ENCODE measurements at regions not wholly inside any gene's neighbourhood (a gene's known extent, or its start where the extent isn't known, plus 50 kb on each side); places are given as distances from the start of the nearest gene placed in this dataset.

- H3K9me3 ChIP-seq (ENCODE audit: control insufficient read depth in 2 of 3, insufficient read depth in 1 of 3, low read length in 3 of 3): no peaks in the 10 kb centered on the region
- no peaks in the 10 kb centered on the region for H3K4me1 ChIP-seq (ENCODE audit: control insufficient read depth in 2 of 3, insufficient read depth in 2 of 3, low read depth in 1 of 3, low read length in 3 of 3)
- intact Hi-C loops (cut with DNase I): no loop called here
- TF ChIP-seq CTCF (IDR thresholded peaks at IDR 0.05; ENCODE audit: borderline replicate concordance, extremely low read depth, insufficient read depth): no peak
- DNase-seq (no peak), FAIRE-seq (no peak)
- no peak overlapping the region for H3K27ac ChIP-seq (ENCODE audit: low read depth in 2 of 2, low read length in 2 of 2)
- H3K36me3 ChIP-seq (ENCODE audit: control insufficient read depth in 2 of 3, insufficient read depth in 3 of 3, low read length in 3 of 3): no peaks in the 10 kb centered on the region
- no peak overlapping the region for H3K4me3 ChIP-seq (ENCODE audit: low read length in 3 of 3)
- H3K9ac ChIP-seq (ENCODE audit: low read length in 3 of 3): no peak overlapping the region
- H3K27me3 ChIP-seq (ENCODE audit: control insufficient read depth, insufficient read depth, low read length): no peaks in the 10 kb centered on the region
Measured at GRCh38 chr12:39071611-39072010, 166.2 kb upstream of the CPNE8 start.

DNA sequence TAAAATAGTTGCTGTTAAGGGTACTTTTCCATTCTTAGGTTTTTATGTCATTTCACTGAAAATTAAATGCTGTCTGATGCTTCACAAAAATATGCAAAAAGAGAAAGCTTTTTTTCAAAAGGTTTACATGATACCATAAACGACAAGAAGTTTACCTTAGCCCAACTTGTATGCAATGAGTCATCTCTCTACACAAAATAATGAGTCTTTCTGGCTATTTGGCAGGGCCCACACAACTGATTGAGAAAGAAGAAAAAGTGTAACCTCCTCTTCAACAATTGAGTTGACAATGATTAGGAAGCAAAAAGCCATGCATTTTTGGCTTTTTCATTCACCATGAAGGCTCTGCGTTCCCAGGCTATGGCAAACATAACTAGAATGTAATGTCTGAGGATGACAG, 165.4 kb upstream of the CPNE8 start:
- no peaks in the 10 kb centered on the region for H3K36me3 ChIP-seq (ENCODE audit: control insufficient read depth in 2 of 3, insufficient read depth in 3 of 3, low read length in 3 of 3)
- no peaks in the 10 kb centered on the region for H3K9me3 ChIP-seq (ENCODE audit: control insufficient read depth in 2 of 3, insufficient read depth in 1 of 3, low read length in 3 of 3)
- H3K9ac ChIP-seq (ENCODE audit: low read length in 3 of 3): no peak overlapping the region
- no peak for TF ChIP-seq CTCF (IDR thresholded peaks at IDR 0.05; ENCODE audit: borderline replicate concordance, extremely low read depth, insufficient read depth)
- H3K4me1 ChIP-seq (ENCODE audit: control insufficient read depth in 2 of 3, insufficient read depth in 2 of 3, low read depth in 1 of 3, low read length in 3 of 3): no peaks in the 10 kb centered on the region
- H3K27me3 ChIP-seq (ENCODE audit: control insufficient read depth, insufficient read depth, low read length): no peaks in the 10 kb centered on the region
- intact Hi-C loops (cut with DNase I): no loop called here
- DNase-seq (no peak), FAIRE-seq (no peak)
- H3K4me3 ChIP-seq (ENCODE audit: low read length in 3 of 3): no peak overlapping the region
- H3K27ac ChIP-seq (ENCODE audit: low read depth in 2 of 2, low read length in 2 of 2): no peak overlapping the region

DNA sequence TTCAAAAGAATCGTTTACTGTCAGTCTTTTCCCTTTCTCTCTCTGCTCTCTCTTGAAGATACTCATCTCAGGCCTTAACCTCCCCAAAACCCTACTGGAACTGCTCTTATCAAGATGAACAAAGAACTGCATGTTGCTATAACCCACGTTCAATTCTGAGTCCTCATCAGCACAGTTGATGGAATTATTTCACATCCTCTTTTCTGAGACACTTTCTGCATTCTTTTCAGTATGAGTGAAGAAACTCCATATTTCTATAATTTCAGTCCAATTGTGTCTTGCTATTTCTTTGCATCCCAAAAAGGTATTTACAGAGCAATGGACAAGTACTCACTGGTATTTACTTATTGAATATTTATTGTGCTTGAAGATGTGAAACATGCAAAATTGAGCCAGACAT, 160.1 kb upstream of the CPNE8 start:
- Histone ChIP-seq H3K4me1 (ENCODE audit: control insufficient read depth in 2 of 3, insufficient read depth in 2 of 3, low read depth in 1 of 3, low read length in 3 of 3) (no peaks in the 10 kb centered on the region), H3K27me3 (ENCODE audit: control insufficient read depth, insufficient read depth, low read length) (no peaks in the 10 kb centered on the region), H3K36me3 (ENCODE audit: control insufficient read depth in 2 of 3, insufficient read depth in 3 of 3, low read length in 3 of 3) (no peaks in the 10 kb centered on the region), H3K9ac (ENCODE audit: low read length in 3 of 3) (no peak overlapping the region), H3K27ac (ENCODE audit: low read depth in 2 of 2, low read length in 2 of 2) (no peak overlapping the region), H3K4me3 (ENCODE audit: low read length in 3 of 3) (no peak overlapping the region), H3K9me3 (ENCODE audit: control insufficient read depth in 2 of 3, insufficient read depth in 1 of 3, low read length in 3 of 3) (no peaks in the 10 kb centered on the region)
- FAIRE-seq (no peak), DNase-seq (no peak)
- intact Hi-C loops (cut with DNase I): no loop called here
- TF ChIP-seq CTCF (IDR thresholded peaks at IDR 0.05; ENCODE audit: borderline replicate concordance, extremely low read depth, insufficient read depth): no peak

DNA sequence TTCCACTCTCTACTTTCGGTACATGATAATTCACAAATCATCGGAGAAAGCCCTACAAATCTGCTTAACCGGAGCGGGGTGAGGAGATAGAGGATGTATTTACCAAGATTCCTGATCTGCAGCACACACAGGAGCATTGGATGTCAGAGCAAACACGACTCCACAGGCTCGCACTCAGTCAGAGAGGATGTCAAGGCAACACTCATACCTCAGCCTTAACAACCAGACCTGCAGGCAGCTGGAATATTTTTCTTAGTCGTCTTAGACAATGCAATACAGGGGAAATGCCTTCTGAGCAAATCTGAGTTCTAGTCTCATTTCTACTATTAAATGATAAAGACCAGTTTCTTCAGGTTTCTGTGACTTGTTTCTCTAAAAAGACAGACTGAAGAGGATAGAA, 159.3 kb upstream of the CPNE8 start:
- FAIRE-seq: no peak
- Histone ChIP-seq H3K27ac (ENCODE audit: low read depth in 2 of 2, low read length in 2 of 2) (no peak overlapping the region), H3K9ac (ENCODE audit: low read length in 3 of 3) (no peak overlapping the region), H3K4me3 (ENCODE audit: low read length in 3 of 3) (no peak overlapping the region), H3K36me3 (ENCODE audit: control insufficient read depth in 2 of 3, insufficient read depth in 3 of 3, low read length in 3 of 3) (no peaks in the 10 kb centered on the region), H3K27me3 (ENCODE audit: control insufficient read depth, insufficient read depth, low read length) (no peaks in the 10 kb centered on the region), H3K4me1 (ENCODE audit: control insufficient read depth in 2 of 3, insufficient read depth in 2 of 3, low read depth in 1 of 3, low read length in 3 of 3) (no peaks in the 10 kb centered on the region), H3K9me3 (ENCODE audit: control insufficient read depth in 2 of 3, insufficient read depth in 1 of 3, low read length in 3 of 3) (no peaks in the 10 kb centered on the region)
- no peak for TF ChIP-seq CTCF (IDR thresholded peaks at IDR 0.05; ENCODE audit: borderline replicate concordance, extremely low read depth, insufficient read depth)
- no peak for DNase-seq
- intact Hi-C loops (cut with DNase I): no loop called here

All from kidney (tissue), 13 donors.